ENCODE measurements at regions not wholly inside any gene's neighbourhood (a gene's known extent, or its start where the extent isn't known, plus 50 kb on each side); places are given as distances from the start of the nearest gene placed in this dataset.

DNA sequence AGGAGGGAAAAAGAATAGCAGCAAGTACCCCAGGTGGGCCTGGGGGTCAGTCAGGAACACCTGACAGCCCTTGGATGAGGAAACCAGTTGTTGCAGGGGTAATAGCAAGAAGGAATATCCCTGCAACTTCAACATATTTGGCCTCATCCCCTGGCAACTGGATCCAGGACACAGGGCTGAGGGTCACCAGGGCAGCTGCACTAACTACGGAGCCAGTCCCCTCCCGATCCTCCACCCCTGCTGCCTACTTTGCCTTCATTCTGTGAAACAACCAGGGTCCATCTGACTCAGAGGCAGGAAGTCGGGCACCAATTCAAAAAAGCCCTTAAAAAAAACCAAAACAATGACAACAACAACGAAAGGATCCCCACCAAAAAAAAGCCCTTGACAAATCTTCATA lies 52.9 kb downstream of the FRMPD3 start:
- Histone ChIP-seq H3K27ac (no peak overlapping the region), H3K4me3 (no peak overlapping the region)
- no peak for DNase-seq (ENCODE audit: low spot score)
- TF ChIP-seq, protein P1, sequence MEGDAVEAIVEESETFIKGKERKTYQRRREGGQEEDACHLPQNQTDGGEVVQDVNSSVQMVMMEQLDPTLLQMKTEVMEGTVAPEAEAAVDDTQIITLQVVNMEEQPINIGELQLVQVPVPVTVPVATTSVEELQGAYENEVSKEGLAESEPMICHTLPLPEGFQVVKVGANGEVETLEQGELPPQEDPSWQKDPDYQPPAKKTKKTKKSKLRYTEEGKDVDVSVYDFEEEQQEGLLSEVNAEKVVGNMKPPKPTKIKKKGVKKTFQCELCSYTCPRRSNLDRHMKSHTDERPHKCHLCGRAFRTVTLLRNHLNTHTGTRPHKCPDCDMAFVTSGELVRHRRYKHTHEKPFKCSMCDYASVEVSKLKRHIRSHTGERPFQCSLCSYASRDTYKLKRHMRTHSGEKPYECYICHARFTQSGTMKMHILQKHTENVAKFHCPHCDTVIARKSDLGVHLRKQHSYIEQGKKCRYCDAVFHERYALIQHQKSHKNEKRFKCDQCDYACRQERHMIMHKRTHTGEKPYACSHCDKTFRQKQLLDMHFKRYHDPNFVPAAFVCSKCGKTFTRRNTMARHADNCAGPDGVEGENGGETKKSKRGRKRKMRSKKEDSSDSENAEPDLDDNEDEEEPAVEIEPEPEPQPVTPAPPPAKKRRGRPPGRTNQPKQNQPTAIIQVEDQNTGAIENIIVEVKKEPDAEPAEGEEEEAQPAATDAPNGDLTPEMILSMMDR (IDR thresholded peaks at IDR 0.05), result no peak

DNA sequence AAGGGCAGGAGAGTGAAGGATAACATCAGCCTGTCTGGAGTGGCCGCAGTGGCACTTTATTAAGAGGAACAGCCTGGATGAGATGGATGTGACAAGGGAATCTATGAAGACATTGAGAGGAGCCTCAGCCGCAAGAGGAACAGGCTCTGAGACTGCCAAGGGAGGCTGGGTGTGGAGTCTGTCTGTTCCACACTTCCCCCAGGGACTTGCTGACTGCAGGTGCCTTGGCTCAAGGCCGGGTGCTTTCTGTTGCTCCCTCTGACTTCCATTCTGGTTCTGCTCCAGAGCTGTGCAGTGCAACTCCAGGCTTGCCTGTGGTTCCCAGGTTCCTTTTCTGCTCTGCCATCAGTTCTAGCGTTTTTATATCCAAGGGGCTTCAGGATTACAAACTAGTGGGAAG lies 54.6 kb downstream of the FRMPD3 start:
- no peak for DNase-seq (ENCODE audit: low spot score)
- TF ChIP-seq, protein P1 (IDR thresholded peaks at IDR 0.05), result no peak

DNA sequence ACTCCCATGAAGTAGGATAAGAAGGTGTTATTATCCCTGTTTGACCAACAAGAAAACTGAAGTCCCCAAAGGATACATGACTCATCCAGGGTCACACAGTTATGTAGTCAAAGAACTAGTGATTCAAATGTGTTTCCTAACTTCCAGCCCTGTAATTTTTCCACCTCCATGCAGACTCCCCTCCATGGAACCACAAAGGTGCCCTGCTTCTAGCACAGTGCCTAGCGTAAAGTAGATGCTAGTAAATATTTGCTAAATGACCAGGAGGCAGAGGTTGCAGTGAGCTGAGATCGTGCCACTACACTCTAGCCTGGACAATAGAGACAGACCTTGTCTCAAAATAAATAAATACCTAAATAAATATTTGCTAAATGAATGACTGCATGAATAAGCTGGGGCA lies 55.8 kb downstream of the FRMPD3 start:
- TF ChIP-seq, protein P1 (IDR thresholded peaks at IDR 0.05), result no peak
- DNase-seq (ENCODE audit: low spot score), result no peak
- Histone ChIP-seq H3K4me3 (no peak overlapping the region), H3K27ac (no peak overlapping the region)

More for the DNA sequence above, 54.6 kb downstream of the FRMPD3 start:
- Histone ChIP-seq H3K4me3 (no peak overlapping the region), H3K27ac (no peak overlapping the region)

DNA sequence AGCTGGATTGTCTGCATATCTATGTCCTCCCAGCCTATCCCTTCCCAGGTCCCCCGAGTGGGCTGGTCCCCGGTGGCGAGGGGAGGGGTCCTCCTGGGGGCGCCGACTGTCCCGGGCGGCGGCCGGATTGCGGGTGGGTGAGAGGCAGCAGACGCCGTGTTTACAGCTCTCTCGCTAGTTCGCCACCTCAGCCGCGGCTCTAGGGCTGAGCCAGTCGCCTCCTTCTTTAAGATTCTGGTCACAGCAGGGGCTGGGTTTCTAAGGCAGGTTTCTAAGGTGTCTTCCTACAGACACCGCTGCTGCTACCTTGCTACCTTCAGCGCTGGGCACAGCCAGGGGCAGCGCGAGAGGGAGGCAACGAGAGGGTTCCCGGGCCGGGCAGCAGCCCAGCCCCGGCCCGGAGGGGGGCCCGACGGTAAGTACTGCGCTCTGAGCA lies 57.2 kb downstream of the FRMPD3 start:
- DNase-seq (ENCODE audit: low spot score), result no peak
- no peak overlapping the region for H3K27ac ChIP-seq
- peak overlapping the region; percentile 42 for H3K4me3 ChIP-seq
- TF ChIP-seq, protein P1 (IDR thresholded peaks at IDR 0.05), result no peak

DNA sequence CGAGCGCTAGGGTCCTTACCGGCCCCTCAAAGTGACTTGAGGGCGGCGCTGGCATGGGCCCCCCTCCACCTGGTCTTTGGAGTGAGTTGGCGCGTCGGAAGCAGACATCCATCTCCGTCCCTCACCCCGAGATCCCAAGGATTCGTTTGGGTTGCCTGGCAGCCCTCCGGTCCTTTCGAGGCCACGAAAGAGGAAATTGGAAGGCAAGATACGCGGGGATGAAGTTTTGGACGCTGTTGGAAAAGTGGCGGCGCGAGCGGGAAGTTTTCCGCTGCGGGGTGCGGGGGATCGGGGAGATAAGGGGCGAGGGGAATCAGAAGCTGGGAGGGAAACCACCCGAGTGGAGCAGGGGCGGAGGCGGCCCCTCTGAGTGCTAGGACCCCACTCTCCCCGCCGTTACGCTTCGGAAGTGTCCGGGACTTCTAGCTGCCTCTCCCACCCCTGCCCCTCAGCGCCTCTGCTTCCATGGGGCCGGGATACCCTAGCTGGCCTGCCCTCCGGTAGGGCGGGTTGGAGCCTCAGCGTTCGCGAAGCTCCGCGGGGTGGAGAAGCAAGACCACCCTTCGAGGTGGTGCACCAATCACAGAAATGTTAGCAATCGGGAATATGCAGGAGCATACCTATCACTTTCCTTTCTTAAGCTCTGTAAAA lies 57.8 kb downstream of the FRMPD3 start:
- no peak overlapping the region for H3K27ac ChIP-seq
- DNase-seq (ENCODE audit: low spot score), result no peak
- H3K4me3 ChIP-seq, result peak overlapping the region; percentile 42
- TF ChIP-seq, protein P1 (IDR thresholded peaks at IDR 0.05), result no peak

DNA sequence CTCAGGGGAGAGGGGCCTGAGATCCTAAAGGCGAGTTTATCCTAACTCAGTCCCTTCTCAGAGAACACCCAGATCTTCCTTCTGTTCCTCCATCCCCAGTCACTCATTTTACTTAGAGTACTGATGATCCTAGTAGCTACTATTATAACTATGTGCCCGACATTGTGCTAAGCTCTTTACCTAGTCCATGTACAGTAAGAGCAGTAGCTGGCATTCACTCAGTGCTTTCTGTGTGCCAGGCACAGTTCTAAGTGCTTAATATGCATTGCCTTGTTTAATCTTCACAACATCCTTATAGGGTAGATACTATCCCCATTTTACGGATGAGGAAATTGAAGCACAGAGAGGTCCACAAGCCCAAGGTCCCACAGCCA lies 58.3 kb downstream of the FRMPD3 start:
- TF ChIP-seq, protein P1 (IDR thresholded peaks at IDR 0.05), result no peak
- DNase-seq (ENCODE audit: low spot score), result no peak
- peak overlapping the region; percentile 42 for H3K4me3 ChIP-seq
- no peak overlapping the region for H3K27ac ChIP-seq

DNA sequence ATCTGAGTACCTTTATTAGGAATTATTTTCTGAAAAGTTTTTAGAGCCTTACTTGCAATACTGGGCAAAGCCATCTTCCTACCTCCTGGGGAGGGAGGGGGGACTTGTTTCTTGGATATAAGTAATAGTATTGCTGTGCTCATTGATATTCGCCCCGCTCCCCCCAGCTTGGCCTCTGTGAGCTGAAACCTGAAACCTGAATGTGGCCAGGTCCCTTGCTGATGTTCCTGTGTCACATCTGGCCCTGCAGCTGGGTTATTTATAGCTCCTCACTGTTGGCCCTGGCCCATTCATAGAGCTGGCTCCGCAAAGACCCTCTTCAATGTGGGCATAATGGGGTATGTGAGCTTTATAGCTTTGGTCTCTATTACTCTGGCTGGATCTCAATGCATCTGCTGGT lies 59.5 kb downstream of the FRMPD3 start:
- TF ChIP-seq, protein P1 (IDR thresholded peaks at IDR 0.05), result no peak

More for the DNA sequence above, 59.5 kb downstream of the FRMPD3 start:
- no peak overlapping the region for H3K4me3 ChIP-seq
- no peak for DNase-seq (ENCODE audit: low spot score)
- no peak overlapping the region for H3K27ac ChIP-seq

Measured in coronary artery (tissue), 2 donors.